T47D (cell line): ENCODE measurements at regions not wholly inside any gene's neighbourhood (a gene's known extent, or its start where the extent isn't known, plus 50 kb on each side); places are given as distances from the start of the nearest gene placed in this dataset.
"Not testable (repeated sequence)": the region's sequence is repeated elsewhere in the genome, so short reads cannot be mapped to it uniquely, and the experiment has no call there.

Experiments
- DNase-seq, 2 experiments: peaks; one replicate each; pipeline versions ENCODE4 v3.0.0 to v3.0.0-alpha.2; 2011 to 2012; ENCODE audit warnings: low read depth in 1 of 2, low spot score in 1 of 2
- JUND ChIP-seq: IDR thresholded peaks from 2 replicates; pipeline ENCODE4 v1.6.1; 2012; ENCODE audit warnings: low read depth
- in situ Hi-C: cut with HindIII; loops from 2 replicates; pipeline ENCODE4 v1.10.0; 2016; ENCODE audit warnings: low sequenced_read_pairs, low pct_unique_long_range_greater_than_20kb

GRCh38 chr13:100957741-100958140 lies 283.1 kb upstream of the TMTC4 start:
- no peak for TF ChIP-seq JUND
- no peak for DNase-seq
- in situ Hi-C loops: no loop called here

- no peak for DNase-seq
- in situ Hi-C loops: no loop called here
- no peak for TF ChIP-seq JUND
Measured at GRCh38 chr13:100954430-100955305, 280.1 kb upstream of the TMTC4 start.

GRCh38 chr13:100951016-100951415 lies 276.4 kb upstream of the TMTC4 start:
- in situ Hi-C loops: no loop called here
- TF ChIP-seq JUND: no peak
- no peak for DNase-seq

GRCh38 chr13:100948937-100949336 lies 274.3 kb upstream of the TMTC4 start:
- DNase-seq, in situ Hi-C loops: not testable (repeated sequence)

- TF ChIP-seq JUND: no peak
- in situ Hi-C loops: no loop called here
- DNase-seq: no peak
Measured at GRCh38 chr13:100946588-100946987, 272.0 kb upstream of the TMTC4 start.

GRCh38 chr13:100944791-100945345 lies 270.3 kb upstream of the TMTC4 start:
- TF ChIP-seq JUND: no peak
- no peak for DNase-seq
- in situ Hi-C loops: no loop called here

GRCh38 chr13:100942742-100943141 lies 268.1 kb upstream of the TMTC4 start:
- DNase-seq: no peak
- in situ Hi-C loops: no loop called here
- TF ChIP-seq JUND: no peak

- DNase-seq: no peak
- no peak for TF ChIP-seq JUND
- in situ Hi-C loops: no loop called here
Measured at GRCh38 chr13:100941377-100942368, 267.1 kb upstream of the TMTC4 start.

GRCh38 chr13:100940658-100941057 lies 266.1 kb upstream of the TMTC4 start:
- in situ Hi-C loops: no loop called here
- TF ChIP-seq JUND: no peak
- no peak for DNase-seq

GRCh38 chr13:100933841-100934240 lies 259.2 kb upstream of the TMTC4 start:
- TF ChIP-seq JUND: no peak
- no peak for DNase-seq
- in situ Hi-C loops: no loop called here

GRCh38 chr13:100922599-100922998 lies 248.0 kb upstream of the TMTC4 start:
- no peak for DNase-seq
- no peak for TF ChIP-seq JUND
- in situ Hi-C loops: no loop called here

- TF ChIP-seq JUND: no peak
- in situ Hi-C loops: no loop called here
- DNase-seq: no peak
Measured at GRCh38 chr13:100921139-100921538, 246.5 kb upstream of the TMTC4 start.
